HG02938 (cell line): ENCODE measurements at regions not wholly inside any gene's neighbourhood (a gene's known extent, or its start where the extent isn't known, plus 50 kb on each side); places are given as distances from the start of the nearest gene placed in this dataset.
"Not testable (repeated sequence)": the region's sequence is repeated elsewhere in the genome, so short reads cannot be mapped to it uniquely, and the experiment has no call there.

ENCODE experiments used
- ATAC-seq: cut with Tn5 transposase; IDR thresholded peaks from one replicate; pipeline ENCODE4 v1.9.1; 2021; ENCODE audit warnings: mild to moderate bottlenecking, moderate library complexity; ENCODE audit not compliant: unreplicated experiment

GRCh38 chr6:4342407-4343137, 207.2 kb upstream of the ECI2 start:
- ATAC-seq, result no peak

GRCh38 chr6:4341078-4341797, 205.9 kb upstream of the ECI2 start:
- ATAC-seq, result no peak

GRCh38 chr6:4340544-4340943, 205.2 kb upstream of the ECI2 start:
- ATAC-seq, result no peak

GRCh38 chr6:4338884-4339283, 203.5 kb upstream of the ECI2 start:
- no peak for ATAC-seq

GRCh38 chr6:4336778-4337442, 201.5 kb upstream of the ECI2 start:
- ATAC-seq, result no peak

GRCh38 chr6:4336084-4336483, 200.7 kb upstream of the ECI2 start:
- ATAC-seq, result no peak

GRCh38 chr6:4334158-4334740, 198.9 kb upstream of the ECI2 start:
- ATAC-seq, result not testable (repeated sequence)

GRCh38 chr6:4327841-4328240, 192.5 kb upstream of the ECI2 start:
- no peak for ATAC-seq

- ATAC-seq, result no peak
Measured at GRCh38 chr6:4324746-4325145, 189.4 kb upstream of the ECI2 start.

- ATAC-seq, result no peak
Measured at GRCh38 chr6:4323322-4323721, 187.9 kb upstream of the ECI2 start.

GRCh38 chr6:4322846-4323309, 187.5 kb upstream of the ECI2 start:
- no peak for ATAC-seq

GRCh38 chr6:4322134-4322845, 186.9 kb upstream of the ECI2 start:
- no peak for ATAC-seq

- ATAC-seq, result no peak
Measured at GRCh38 chr6:4320860-4321259, 185.5 kb upstream of the ECI2 start.

- no peak for ATAC-seq
Measured at GRCh38 chr6:4319981-4320683, 184.8 kb upstream of the ECI2 start.

GRCh38 chr6:4318321-4318720, 182.9 kb upstream of the ECI2 start:
- ATAC-seq, result no peak

GRCh38 chr6:4316867-4317400, 181.6 kb upstream of the ECI2 start:
- ATAC-seq, result no peak

GRCh38 chr6:4314201-4314707, 178.9 kb upstream of the ECI2 start:
- ATAC-seq, result no peak

GRCh38 chr6:4313044-4313686, 177.8 kb upstream of the ECI2 start:
- ATAC-seq, result no peak
